ENCODE measurements at regions not wholly inside any gene's neighbourhood (a gene's known extent, or its start where the extent isn't known, plus 50 kb on each side); places are given as distances from the start of the nearest gene placed in this dataset.

- no peak overlapping the region for H3K4me2 ChIP-seq (ENCODE audit: insufficient read depth, low read length, poor library complexity, severe bottlenecking)
- H2AK5ac ChIP-seq (ENCODE audit: low read depth, low read length): peak overlapping the region; percentile 79
- H2BK5ac ChIP-seq (ENCODE audit: low read length): no peak overlapping the region
- H3K4ac ChIP-seq (ENCODE audit: low read length): no peak overlapping the region
- H2AFZ ChIP-seq (ENCODE audit: low read length): no peak overlapping the region
- WGBS, 2 donors (ENCODE audit: extremely low coverage in 2 of 2, insufficient read length in 2 of 2, insufficient replicate concordance in 1 of 2): no CpG with 5 or more reads among the region's 6 CpGs
- H3K4me3 ChIP-seq (ENCODE audit: low read length in 2 of 2): no peak overlapping the region
- no peak overlapping the region for H2BK12ac ChIP-seq (ENCODE audit: low read length)
- H3K27me3 ChIP-seq (ENCODE audit: control insufficient read depth in 3 of 3, insufficient read depth in 3 of 3, low read depth in 1 of 3, low read length in 3 of 3): peaks cover 0 to 5% (median 0%) of the 10 kb centered on the region in 3 experiments
- H4K8ac ChIP-seq (ENCODE audit: low read depth, low read length): no peak overlapping the region
- no peaks in the 10 kb centered on the region for H3K36me3 ChIP-seq (replicated peaks in 1 of 2; ENCODE audit: control insufficient read depth in 2 of 2, insufficient read depth in 2 of 2, low read length in 2 of 2)
- peaks cover 0 to 19% of the 10 kb centered on the region in 2 donors for H3K4me1 ChIP-seq (ENCODE audit: control insufficient read depth in 2 of 2, insufficient read depth in 1 of 2, low read depth in 1 of 2, low read length in 2 of 2)
- peak overlapping the region; percentile 55 for H3K23ac ChIP-seq (ENCODE audit: low read depth, low read length, poor library complexity)
- no peaks in the 10 kb centered on the region for H3K9me3 ChIP-seq (replicated peaks in 1 of 2; ENCODE audit: control insufficient read depth in 2 of 2, insufficient read depth in 1 of 2, low read depth in 1 of 2, low read length in 2 of 2)
- no peaks in the 10 kb centered on the region for H3K79me1 ChIP-seq (ENCODE audit: low read depth, low read length)
- no peak overlapping the region for H3K27ac ChIP-seq (replicated peaks; ENCODE audit: low read length)
- H4K91ac ChIP-seq (ENCODE audit: low read depth, low read length, poor library complexity): no peak overlapping the region
- no peak overlapping the region for H3K14ac ChIP-seq (ENCODE audit: low read length)
- no peak for DNase-seq (ENCODE audit: low spot score)
- peak overlapping the region; percentile 64 for H3K18ac ChIP-seq (ENCODE audit: low read length)
- no peak overlapping the region for H2BK15ac ChIP-seq (ENCODE audit: low read length)
- H2BK120ac ChIP-seq (ENCODE audit: low read depth, low read length): no peak overlapping the region
- H3K9ac ChIP-seq (ENCODE audit: low read depth, low read length, poor library complexity): peak overlapping the region; percentile 70
Measured at GRCh38 chr11:116563712-116564047, 209.1 kb downstream of the BUD13 start.

DNA sequence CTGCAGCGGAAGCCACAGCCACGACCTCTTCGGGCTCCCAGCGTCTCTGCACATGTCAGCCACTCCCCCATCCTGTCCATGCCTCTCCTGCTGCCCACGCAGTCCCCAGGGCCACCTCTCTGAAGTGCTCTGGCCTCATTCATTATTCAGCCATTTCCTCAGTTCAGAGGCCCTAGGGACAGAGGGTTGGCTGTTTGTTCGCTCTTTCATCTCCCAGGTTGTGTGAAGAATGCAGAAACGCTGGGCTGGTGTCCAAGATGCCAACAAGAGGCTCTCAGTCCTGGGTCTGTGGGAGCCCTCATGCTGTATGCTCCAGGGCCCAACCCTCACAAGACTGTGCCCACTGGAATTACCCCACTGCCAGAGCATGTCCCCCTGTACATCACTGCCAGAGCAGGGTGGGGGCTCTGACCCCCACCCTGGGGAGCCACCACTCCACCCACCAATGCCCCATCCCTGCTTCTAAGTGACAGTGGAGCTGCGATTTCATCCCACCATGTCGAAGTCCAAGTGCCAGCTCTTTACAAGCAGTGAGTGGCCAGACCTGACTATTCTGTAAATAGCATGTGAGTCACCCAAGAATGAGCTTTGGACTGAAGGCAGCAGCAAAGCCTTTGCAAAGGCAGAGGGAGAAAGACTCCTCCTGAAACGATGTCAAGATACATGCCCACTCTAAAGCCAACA, 209.6 kb downstream of the BUD13 start:
- Histone ChIP-seq H2BK12ac (ENCODE audit: low read length) (no peak overlapping the region), H3K23ac (ENCODE audit: low read depth, low read length, poor library complexity) (peak overlapping the region; percentile 55), H3K18ac (ENCODE audit: low read length) (peak overlapping the region; percentile 45), H3K79me1 (ENCODE audit: low read depth, low read length) (no peaks in the 10 kb centered on the region), H3K14ac (ENCODE audit: low read length) (peak overlapping the region; percentile 84), H3K36me3 (replicated peaks in 1 of 2; ENCODE audit: control insufficient read depth in 2 of 2, insufficient read depth in 2 of 2, low read length in 2 of 2) (no peaks in the 10 kb centered on the region), H3K9me3 (replicated peaks in 1 of 2; ENCODE audit: control insufficient read depth in 2 of 2, insufficient read depth in 1 of 2, low read depth in 1 of 2, low read length in 2 of 2) (no peaks in the 10 kb centered on the region), H2AFZ (ENCODE audit: low read length) (no peak overlapping the region), H3K9ac (ENCODE audit: low read depth, low read length, poor library complexity) (peak overlapping the region; percentile 70), H3K4ac (ENCODE audit: low read length) (no peak overlapping the region), H4K8ac (ENCODE audit: low read depth, low read length) (no peak overlapping the region), H3K4me2 (ENCODE audit: insufficient read depth, low read length, poor library complexity, severe bottlenecking) (no peak overlapping the region), H3K27me3 (ENCODE audit: control insufficient read depth in 3 of 3, insufficient read depth in 3 of 3, low read depth in 1 of 3, low read length in 3 of 3) (peaks cover 0 to 5% (median 0%) of the 10 kb centered on the region in 3 experiments), H2BK5ac (ENCODE audit: low read length) (no peak overlapping the region), H2AK5ac (ENCODE audit: low read depth, low read length) (peak overlapping the region; percentile 79), H3K27ac (replicated peaks; ENCODE audit: low read length) (no peak overlapping the region), H4K91ac (ENCODE audit: low read depth, low read length, poor library complexity) (no peak overlapping the region), H3K4me1 (ENCODE audit: control insufficient read depth in 2 of 2, insufficient read depth in 1 of 2, low read depth in 1 of 2, low read length in 2 of 2) (peaks cover 0 to 19% of the 10 kb centered on the region in 2 donors), H3K4me3 (ENCODE audit: low read length in 2 of 2) (no peak overlapping the region), H2BK120ac (ENCODE audit: low read depth, low read length) (no peak overlapping the region), H2BK15ac (ENCODE audit: low read length) (no peak overlapping the region)
- no CpG with 5 or more reads among the region's 10 CpGs for WGBS, 2 donors (ENCODE audit: extremely low coverage in 2 of 2, insufficient read length in 2 of 2, insufficient replicate concordance in 1 of 2)
- DNase-seq (ENCODE audit: low spot score): no peak

DNA sequence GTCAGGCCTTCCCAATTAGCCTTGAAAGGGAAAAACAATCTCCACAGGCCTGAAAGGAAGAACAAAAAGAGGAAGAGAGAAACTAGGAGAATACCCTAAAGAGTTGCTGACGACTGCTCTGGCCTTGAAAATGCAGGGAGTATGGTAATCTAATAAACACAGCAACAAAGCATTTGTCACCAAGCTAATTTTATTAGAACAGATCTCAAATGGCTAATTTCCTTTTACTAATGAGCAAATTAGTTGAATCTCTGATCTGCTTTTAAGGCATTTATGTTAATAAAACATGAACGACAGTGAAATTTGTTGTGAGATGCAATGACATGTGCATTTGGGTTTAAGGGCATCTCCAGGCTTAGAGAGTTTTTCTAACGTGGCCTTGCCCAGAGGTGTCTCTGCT, 212.2 kb downstream of the BUD13 start:
- Histone ChIP-seq H3K4me3 (ENCODE audit: low read length in 2 of 2) (no peak overlapping the region), H4K91ac (ENCODE audit: low read depth, low read length, poor library complexity) (no peak overlapping the region), H3K79me1 (ENCODE audit: low read depth, low read length) (no peaks in the 10 kb centered on the region), H3K27ac (replicated peaks; ENCODE audit: low read length) (no peak overlapping the region), H3K4ac (ENCODE audit: low read length) (no peak overlapping the region), H4K8ac (ENCODE audit: low read depth, low read length) (no peak overlapping the region), H2BK15ac (ENCODE audit: low read length) (no peak overlapping the region), H3K23ac (ENCODE audit: low read depth, low read length, poor library complexity) (no peak overlapping the region), H3K18ac (ENCODE audit: low read length) (no peak overlapping the region), H2AFZ (ENCODE audit: low read length) (no peak overlapping the region), H3K4me2 (ENCODE audit: insufficient read depth, low read length, poor library complexity, severe bottlenecking) (no peak overlapping the region), H2AK5ac (ENCODE audit: low read depth, low read length) (peak overlapping the region; percentile 71), H3K27me3 (ENCODE audit: control insufficient read depth in 3 of 3, insufficient read depth in 3 of 3, low read depth in 1 of 3, low read length in 3 of 3) (peaks cover 0 to 10% (median 0%) of the 10 kb centered on the region in 3 experiments), H2BK120ac (ENCODE audit: low read depth, low read length) (no peak overlapping the region), H3K9ac (ENCODE audit: low read depth, low read length, poor library complexity) (no peak overlapping the region), H3K9me3 (replicated peaks in 1 of 2; ENCODE audit: control insufficient read depth in 2 of 2, insufficient read depth in 1 of 2, low read depth in 1 of 2, low read length in 2 of 2) (peaks cover 0 to 3% of the 10 kb centered on the region in 2 donors), H3K36me3 (replicated peaks in 1 of 2; ENCODE audit: control insufficient read depth in 2 of 2, insufficient read depth in 2 of 2, low read length in 2 of 2) (no peaks in the 10 kb centered on the region), H2BK5ac (ENCODE audit: low read length) (no peak overlapping the region), H3K14ac (ENCODE audit: low read length) (no peak overlapping the region), H2BK12ac (ENCODE audit: low read length) (no peak overlapping the region), H3K4me1 (ENCODE audit: control insufficient read depth in 2 of 2, insufficient read depth in 1 of 2, low read depth in 1 of 2, low read length in 2 of 2) (peaks cover 0 to 15% of the 10 kb centered on the region in 2 donors)
- WGBS, 2 donors (ENCODE audit: extremely low coverage in 2 of 2, insufficient read length in 2 of 2, insufficient replicate concordance in 1 of 2): no CpG with 5 or more reads among the region's 3 CpGs
- DNase-seq (ENCODE audit: low spot score): no peak

DNA sequence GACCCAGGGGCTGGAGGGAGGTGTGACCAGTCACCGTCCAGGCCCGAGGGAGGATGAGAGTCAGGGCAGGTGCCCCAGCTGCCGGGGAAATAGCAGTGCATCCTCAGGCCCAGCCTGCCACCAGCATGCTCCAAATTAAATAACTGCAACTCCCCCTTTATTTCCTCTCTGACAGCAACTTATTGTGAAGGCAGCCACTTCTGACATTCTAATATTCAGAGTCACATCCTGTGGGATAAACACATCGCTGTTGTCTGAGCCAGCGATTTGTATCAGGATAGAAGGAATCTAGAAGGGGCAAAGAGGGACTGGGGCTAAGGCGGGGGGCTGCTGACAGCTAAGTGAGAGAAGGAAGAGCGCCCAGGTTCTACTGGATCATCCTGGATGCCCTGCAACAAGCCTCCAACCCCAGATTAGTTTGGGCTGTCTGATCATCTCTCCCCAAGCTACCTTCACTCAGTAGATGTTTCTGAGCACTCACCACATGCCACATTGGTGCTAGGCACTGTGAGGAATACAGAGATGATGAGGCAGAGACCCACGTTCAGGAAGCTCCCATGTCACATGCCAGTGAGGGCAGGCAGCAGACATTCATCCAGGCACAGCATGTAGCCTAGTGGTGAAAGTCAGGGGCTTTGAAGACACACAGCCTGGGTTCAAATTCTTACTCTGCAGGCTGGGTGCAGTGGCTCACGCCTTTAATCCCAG, 214.1 kb downstream of the BUD13 start:
- H3K4ac ChIP-seq (ENCODE audit: low read length): no peak overlapping the region
- no peak overlapping the region for H2AFZ ChIP-seq (ENCODE audit: low read length)
- H3K27ac ChIP-seq (replicated peaks; ENCODE audit: low read length): no peak overlapping the region
- peaks cover 0 to 15% of the 10 kb centered on the region in 2 donors for H3K4me1 ChIP-seq (ENCODE audit: control insufficient read depth in 2 of 2, insufficient read depth in 1 of 2, low read depth in 1 of 2, low read length in 2 of 2)
- H3K79me1 ChIP-seq (ENCODE audit: low read depth, low read length): no peaks in the 10 kb centered on the region
- DNase-seq (ENCODE audit: low spot score): no peak
- no peak overlapping the region for H2BK12ac ChIP-seq (ENCODE audit: low read length)
- H3K14ac ChIP-seq (ENCODE audit: low read length): no peak overlapping the region
- no peak overlapping the region for H4K8ac ChIP-seq (ENCODE audit: low read depth, low read length)
- no peaks in the 10 kb centered on the region for H3K36me3 ChIP-seq (replicated peaks in 1 of 2; ENCODE audit: control insufficient read depth in 2 of 2, insufficient read depth in 2 of 2, low read length in 2 of 2)
- no peak overlapping the region for H3K4me2 ChIP-seq (ENCODE audit: insufficient read depth, low read length, poor library complexity, severe bottlenecking)
- no peak overlapping the region for H2BK120ac ChIP-seq (ENCODE audit: low read depth, low read length)
- H3K23ac ChIP-seq (ENCODE audit: low read depth, low read length, poor library complexity): no peak overlapping the region
- H2BK5ac ChIP-seq (ENCODE audit: low read length): no peak overlapping the region
- no peak overlapping the region for H2AK5ac ChIP-seq (ENCODE audit: low read depth, low read length)
- H3K18ac ChIP-seq (ENCODE audit: low read length): peak overlapping the region; percentile 58
- no peak overlapping the region for H2BK15ac ChIP-seq (ENCODE audit: low read length)
- H4K91ac ChIP-seq (ENCODE audit: low read depth, low read length, poor library complexity): no peak overlapping the region
- no CpG with 5 or more reads among the region's 9 CpGs for WGBS, 2 donors (ENCODE audit: extremely low coverage in 2 of 2, insufficient read length in 2 of 2, insufficient replicate concordance in 1 of 2)
- H3K4me3 ChIP-seq (ENCODE audit: low read length in 2 of 2): no peak overlapping the region
- peaks cover 0 to 10% (median 0%) of the 10 kb centered on the region in 3 experiments for H3K27me3 ChIP-seq (ENCODE audit: control insufficient read depth in 3 of 3, insufficient read depth in 3 of 3, low read depth in 1 of 3, low read length in 3 of 3)
- H3K9ac ChIP-seq (ENCODE audit: low read depth, low read length, poor library complexity): no peak overlapping the region
- H3K9me3 ChIP-seq (replicated peaks in 1 of 2; ENCODE audit: control insufficient read depth in 2 of 2, insufficient read depth in 1 of 2, low read depth in 1 of 2, low read length in 2 of 2): peaks cover 0 to 3% of the 10 kb centered on the region in 2 donors

Data from neuronal stem cell (in vitro differentiated cells).